NCI-H1092 treated with DMSO at 0.1 percent for 48 hours (cell line): ENCODE measurements at regions not wholly inside any gene's neighbourhood (a gene's known extent, or its start where the extent isn't known, plus 50 kb on each side); places are given as distances from the start of the nearest gene placed in this dataset.

Experiments
- DNase-seq: peaks from one replicate; lab custom pipeline; 2025; lab: John Stamatoyannopoulos, UW

GRCh38 chr16:9412915-9413264, 321.4 kb downstream of the HAPSTR1 start:
- DNase-seq: no peak

GRCh38 chr16:9415545-9415944, 324.1 kb downstream of the HAPSTR1 start:
- DNase-seq: no peak

GRCh38 chr16:9417898-9418297, 326.5 kb downstream of the HAPSTR1 start:
- no peak for DNase-seq

- no peak for DNase-seq
Measured at GRCh38 chr16:9419161-9419560, 327.7 kb downstream of the HAPSTR1 start.

- no peak for DNase-seq
Measured at GRCh38 chr16:9422762-9423513, 331.5 kb downstream of the HAPSTR1 start.

- no peak for DNase-seq
Measured at GRCh38 chr16:9425236-9425635, 333.8 kb downstream of the HAPSTR1 start.

GRCh38 chr16:9428355-9429005, 337.0 kb downstream of the HAPSTR1 start:
- no peak for DNase-seq

- DNase-seq: no peak
Measured at GRCh38 chr16:9429646-9430330, 338.3 kb downstream of the HAPSTR1 start.

- no peak for DNase-seq
Measured at GRCh38 chr16:9434659-9435058, 343.2 kb downstream of the HAPSTR1 start.

- no peak for DNase-seq
Measured at GRCh38 chr16:9436175-9436574, 344.7 kb downstream of the HAPSTR1 start.

GRCh38 chr16:9437115-9437514, 345.7 kb downstream of the HAPSTR1 start:
- DNase-seq: no peak

GRCh38 chr16:9438991-9439390, 347.5 kb downstream of the HAPSTR1 start:
- no peak for DNase-seq

- no peak for DNase-seq
Measured at GRCh38 chr16:9441012-9441411, 349.6 kb downstream of the HAPSTR1 start.

GRCh38 chr16:9443864-9444263, 352.4 kb downstream of the HAPSTR1 start:
- no peak for DNase-seq

- no peak for DNase-seq
Measured at GRCh38 chr16:9446471-9447194, 355.2 kb downstream of the HAPSTR1 start.

- DNase-seq: no peak
Measured at GRCh38 chr16:9447195-9447551, 355.7 kb downstream of the HAPSTR1 start.

GRCh38 chr16:9447699-9448098, 356.3 kb downstream of the HAPSTR1 start:
- no peak for DNase-seq

- no peak for DNase-seq
Measured at GRCh38 chr16:9449597-9449996, 358.2 kb downstream of the HAPSTR1 start.

GRCh38 chr16:9457215-9457614, 365.8 kb downstream of the HAPSTR1 start:
- no peak for DNase-seq

GRCh38 chr16:9458816-9459215, 367.4 kb downstream of the HAPSTR1 start:
- DNase-seq: no peak

GRCh38 chr16:9462984-9463383, 371.5 kb downstream of the HAPSTR1 start:
- no peak for DNase-seq

GRCh38 chr16:9463461-9463860, 372.0 kb downstream of the HAPSTR1 start:
- no peak for DNase-seq

- no peak for DNase-seq
Measured at GRCh38 chr16:9465161-9465560, 373.7 kb downstream of the HAPSTR1 start.
